WTC11 (cell line): ENCODE measurements at regions not wholly inside any gene's neighbourhood (a gene's known extent, or its start where the extent isn't known, plus 50 kb on each side); places are given as distances from the start of the nearest gene placed in this dataset.
"Not testable (repeated sequence)": the region's sequence is repeated elsewhere in the genome, so short reads cannot be mapped to it uniquely, and the experiment has no call there.

Source experiments
- ATAC-seq: fragments of 200-7000 bp; cut with Tn5 transposase; 2 replicates; pipeline ENCODE4 v1.10.0; 2021; ENCODE audit warnings: mild to moderate bottlenecking, moderate library complexity
- CTCF ChIA-PET: fragments of 300-600 bp; sonication (Branson Sonifier 250); formaldehyde crosslinking; loops from one replicate; lab custom pipeline; 2021; ENCODE audit warnings: antibody characterized with exemption; lab: Charles Lee
- POLR2A ChIA-PET: fragments of 350-600 bp; sonication (Branson Sonifier 250); formaldehyde crosslinking; loops from one replicate; lab custom pipeline; 2021; ENCODE audit warnings: antibody characterized with exemption; lab: Charles Lee
- DNase-seq: peaks from one replicate; pipeline ENCODE4 v3.0.0; 2021; ENCODE audit warnings: low spot score
- H3K27ac Mint-ChIP-seq: 2 replicates; pipeline ENCODE4 v1.8.0; 2021; ENCODE audit warnings: mixed read lengths
- H3K27me3 Mint-ChIP-seq: 2 replicates; pipeline ENCODE4 v1.8.0; 2021; ENCODE audit warnings: low read depth, mild to moderate bottlenecking, moderate library complexity, mixed read lengths
- H3K36me3 Mint-ChIP-seq: 2 replicates; pipeline ENCODE4 v1.8.0; 2021; ENCODE audit warnings: mixed read lengths
- H3K4me1 Mint-ChIP-seq: 2 replicates; pipeline ENCODE4 v1.8.0; 2022; ENCODE audit warnings: mixed read lengths
- H3K4me3 Mint-ChIP-seq: 2 replicates; pipeline ENCODE4 v1.8.0; 2021; ENCODE audit warnings: mild to moderate bottlenecking, moderate library complexity, mixed read lengths
- H3K9me3 Mint-ChIP-seq: 2 replicates; pipeline ENCODE4 v1.8.0; 2021; ENCODE audit warnings: mixed read lengths
- GRHL2 ChIP-seq: fragments of 250-450 bp; sonication (Bioruptor Pico); IDR thresholded peaks from 2 replicates; pipeline ENCODE4 v1.8.0; 2022; ENCODE audit warnings: mild to moderate bottlenecking, moderate library complexity; ENCODE audit not compliant: insufficient replicate concordance, severe bottlenecking
- JUN ChIP-seq: sonication (generic); formaldehyde crosslinking; IDR thresholded peaks from 2 replicates; pipeline ENCODE4 v1.8.0; 2023; ENCODE audit warnings: mild to moderate bottlenecking, missing genetic modification reagents
- NFATC4 ChIP-seq: fragments of 250-450 bp; sonication (Bioruptor Pico); IDR thresholded peaks from 2 replicates; pipeline ENCODE4 v1.9.0; 2021; ENCODE audit warnings: mild to moderate bottlenecking
- SOX15 ChIP-seq: fragments of 250-450 bp; sonication (Bioruptor Pico); IDR thresholded peaks from 2 replicates; pipeline ENCODE4 v1.9.0; 2021; ENCODE audit warnings: mild to moderate bottlenecking
- ZBTB21 ChIP-seq: sonication (generic); formaldehyde crosslinking; IDR thresholded peaks from 2 replicates; pipeline ENCODE4 v1.8.1; 2023; ENCODE audit warnings: mild to moderate bottlenecking, missing genetic modification reagents, borderline replicate concordance
- ZNF121 ChIP-seq: sonication (generic); formaldehyde crosslinking; IDR thresholded peaks from 2 replicates; pipeline ENCODE4 v1.8.0; 2023; ENCODE audit warnings: missing genetic modification reagents
- ZNF232 ChIP-seq: sonication (generic); formaldehyde crosslinking; IDR thresholded peaks from 2 replicates; pipeline ENCODE4 v1.8.0; 2022; ENCODE audit warnings: mild to moderate bottlenecking, missing genetic modification reagents
- ZNF416 ChIP-seq: fragments of 250-450 bp; sonication (Bioruptor Pico); IDR thresholded peaks from 2 replicates; pipeline ENCODE4 v1.9.0; 2021; ENCODE audit warnings: mild to moderate bottlenecking, inconsistent platforms
- TF ChIP-seq, protein P1 (sequence below): sonication (generic); formaldehyde crosslinking; IDR thresholded peaks from 2 replicates; pipeline ENCODE4 v1.8.1; 2022; ENCODE audit warnings: missing genetic modification reagents, borderline replicate concordance
- TF ChIP-seq, protein P2 (sequence below): sonication (generic); formaldehyde crosslinking; conservative IDR thresholded peaks from 2 replicates; pipeline ENCODE4 v1.8.1; 2023; ENCODE audit warnings: mild to moderate bottlenecking, low read depth, missing genetic modification reagents, moderate library complexity
- TF ChIP-seq, protein P3 (sequence below): sonication (generic); formaldehyde crosslinking; IDR thresholded peaks from 2 replicates; pipeline ENCODE4 v1.8.0; 2023; ENCODE audit warnings: missing genetic modification reagents

DNA sequence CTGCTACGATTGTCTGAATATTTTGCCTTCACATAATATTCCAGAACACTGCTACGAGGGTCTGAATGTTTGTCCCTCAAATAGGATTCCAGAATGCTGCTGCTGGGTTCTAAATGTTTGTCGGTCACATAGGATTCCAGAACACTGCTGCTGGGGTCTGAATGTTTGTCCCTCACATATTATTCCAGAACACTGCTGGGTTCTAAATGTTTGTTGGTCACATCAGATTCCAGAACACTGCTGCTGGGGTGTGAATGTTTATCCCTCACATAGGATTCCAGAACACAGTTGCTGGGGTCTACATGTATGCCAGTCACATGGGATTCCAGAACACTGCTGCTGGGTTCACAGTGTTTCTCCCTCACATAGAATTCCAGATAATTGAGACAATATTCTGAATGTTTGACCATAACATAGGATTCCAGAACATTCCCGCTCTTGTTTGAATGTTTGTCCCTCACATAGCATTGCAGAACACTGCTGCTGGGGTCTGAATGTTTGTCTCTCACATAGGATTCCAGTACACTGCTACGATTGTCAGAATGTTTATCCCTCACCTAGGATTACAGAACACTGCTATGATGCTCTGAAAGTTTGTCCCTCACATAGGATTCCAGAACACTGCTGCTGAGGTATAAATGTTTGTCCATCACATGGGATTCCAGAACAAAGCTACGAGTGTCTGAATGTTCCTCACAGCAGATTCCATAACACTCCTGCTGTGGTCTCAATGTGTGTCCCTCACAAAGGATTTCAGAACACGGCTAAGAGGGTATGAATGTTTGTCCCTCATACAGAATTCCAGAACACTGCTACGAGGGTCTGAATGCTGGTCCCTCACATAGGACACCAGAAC is 201.8 kb downstream of the FOXD4L6 start (continued):
- no peak for TF ChIP-seq GRHL2 (CRISPR knock-in tag)

GRCh38 chr9:40925149-40925548 is 203.3 kb downstream of the FOXD4L6 start:
- no peaks in the 10 kb centered on the region; the same call in none of the 2 replicates for H3K27me3 Mint-ChIP-seq
- ATAC-seq (no peak), DNase-seq (no peak)
- CTCF ChIA-PET = no interaction called here
- H3K27ac Mint-ChIP-seq = no peak overlapping the region
- POLR2A ChIA-PET = no interaction called here
- H3K9me3 Mint-ChIP-seq = peaks cover 91% of the 10 kb centered on the region
- no peak overlapping the region for H3K4me3 Mint-ChIP-seq
- H3K36me3 Mint-ChIP-seq = peaks cover 85% of the 10 kb centered on the region
- H3K4me1 Mint-ChIP-seq = no peaks in the 10 kb centered on the region
- TF ChIP-seq, protein P1, sequence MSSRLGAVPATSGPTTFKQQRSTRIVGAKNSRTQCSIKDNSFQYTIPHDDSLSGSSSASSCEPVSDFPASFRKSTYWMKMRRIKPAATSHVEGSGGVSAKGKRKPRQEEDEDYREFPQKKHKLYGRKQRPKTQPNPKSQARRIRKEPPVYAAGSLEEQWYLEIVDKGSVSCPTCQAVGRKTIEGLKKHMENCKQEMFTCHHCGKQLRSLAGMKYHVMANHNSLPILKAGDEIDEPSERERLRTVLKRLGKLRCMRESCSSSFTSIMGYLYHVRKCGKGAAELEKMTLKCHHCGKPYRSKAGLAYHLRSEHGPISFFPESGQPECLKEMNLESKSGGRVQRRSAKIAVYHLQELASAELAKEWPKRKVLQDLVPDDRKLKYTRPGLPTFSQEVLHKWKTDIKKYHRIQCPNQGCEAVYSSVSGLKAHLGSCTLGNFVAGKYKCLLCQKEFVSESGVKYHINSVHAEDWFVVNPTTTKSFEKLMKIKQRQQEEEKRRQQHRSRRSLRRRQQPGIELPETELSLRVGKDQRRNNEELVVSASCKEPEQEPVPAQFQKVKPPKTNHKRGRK (CRISPR knock-in tag) = no peak
- no peak for TF ChIP-seq ZNF416
- no peak for TF ChIP-seq ZNF121
- TF ChIP-seq, protein P2, sequence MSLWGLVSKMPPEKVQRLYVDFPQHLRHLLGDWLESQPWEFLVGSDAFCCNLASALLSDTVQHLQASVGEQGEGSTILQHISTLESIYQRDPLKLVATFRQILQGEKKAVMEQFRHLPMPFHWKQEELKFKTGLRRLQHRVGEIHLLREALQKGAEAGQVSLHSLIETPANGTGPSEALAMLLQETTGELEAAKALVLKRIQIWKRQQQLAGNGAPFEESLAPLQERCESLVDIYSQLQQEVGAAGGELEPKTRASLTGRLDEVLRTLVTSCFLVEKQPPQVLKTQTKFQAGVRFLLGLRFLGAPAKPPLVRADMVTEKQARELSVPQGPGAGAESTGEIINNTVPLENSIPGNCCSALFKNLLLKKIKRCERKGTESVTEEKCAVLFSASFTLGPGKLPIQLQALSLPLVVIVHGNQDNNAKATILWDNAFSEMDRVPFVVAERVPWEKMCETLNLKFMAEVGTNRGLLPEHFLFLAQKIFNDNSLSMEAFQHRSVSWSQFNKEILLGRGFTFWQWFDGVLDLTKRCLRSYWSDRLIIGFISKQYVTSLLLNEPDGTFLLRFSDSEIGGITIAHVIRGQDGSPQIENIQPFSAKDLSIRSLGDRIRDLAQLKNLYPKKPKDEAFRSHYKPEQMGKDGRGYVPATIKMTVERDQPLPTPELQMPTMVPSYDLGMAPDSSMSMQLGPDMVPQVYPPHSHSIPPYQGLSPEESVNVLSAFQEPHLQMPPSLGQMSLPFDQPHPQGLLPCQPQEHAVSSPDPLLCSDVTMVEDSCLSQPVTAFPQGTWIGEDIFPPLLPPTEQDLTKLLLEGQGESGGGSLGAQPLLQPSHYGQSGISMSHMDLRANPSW = no peak
- no peak for TF ChIP-seq JUN (CRISPR knock-in tag)
- no peak for TF ChIP-seq ZNF232
- TF ChIP-seq, protein P3, sequence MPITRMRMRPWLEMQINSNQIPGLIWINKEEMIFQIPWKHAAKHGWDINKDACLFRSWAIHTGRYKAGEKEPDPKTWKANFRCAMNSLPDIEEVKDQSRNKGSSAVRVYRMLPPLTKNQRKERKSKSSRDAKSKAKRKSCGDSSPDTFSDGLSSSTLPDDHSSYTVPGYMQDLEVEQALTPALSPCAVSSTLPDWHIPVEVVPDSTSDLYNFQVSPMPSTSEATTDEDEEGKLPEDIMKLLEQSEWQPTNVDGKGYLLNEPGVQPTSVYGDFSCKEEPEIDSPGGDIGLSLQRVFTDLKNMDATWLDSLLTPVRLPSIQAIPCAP = no peak
- TF ChIP-seq ZBTB21 (CRISPR knock-in tag) = no peak
- TF ChIP-seq SOX15 = no peak
- no peak for TF ChIP-seq NFATC4 (CRISPR knock-in tag)

- Mint-ChIP-seq H3K36me3 (peaks cover 85% of the 10 kb centered on the region), H3K9me3 (peaks cover 89% of the 10 kb centered on the region)
- CTCF ChIA-PET, H3K27ac Mint-ChIP-seq, H3K27me3 Mint-ChIP-seq, DNase-seq, POLR2A ChIA-PET, H3K4me1 Mint-ChIP-seq, ATAC-seq, H3K4me3 Mint-ChIP-seq: not testable (repeated sequence)
Measured at GRCh38 chr9:40916399-40916783, 212.1 kb downstream of the FOXD4L6 start.

DNA sequence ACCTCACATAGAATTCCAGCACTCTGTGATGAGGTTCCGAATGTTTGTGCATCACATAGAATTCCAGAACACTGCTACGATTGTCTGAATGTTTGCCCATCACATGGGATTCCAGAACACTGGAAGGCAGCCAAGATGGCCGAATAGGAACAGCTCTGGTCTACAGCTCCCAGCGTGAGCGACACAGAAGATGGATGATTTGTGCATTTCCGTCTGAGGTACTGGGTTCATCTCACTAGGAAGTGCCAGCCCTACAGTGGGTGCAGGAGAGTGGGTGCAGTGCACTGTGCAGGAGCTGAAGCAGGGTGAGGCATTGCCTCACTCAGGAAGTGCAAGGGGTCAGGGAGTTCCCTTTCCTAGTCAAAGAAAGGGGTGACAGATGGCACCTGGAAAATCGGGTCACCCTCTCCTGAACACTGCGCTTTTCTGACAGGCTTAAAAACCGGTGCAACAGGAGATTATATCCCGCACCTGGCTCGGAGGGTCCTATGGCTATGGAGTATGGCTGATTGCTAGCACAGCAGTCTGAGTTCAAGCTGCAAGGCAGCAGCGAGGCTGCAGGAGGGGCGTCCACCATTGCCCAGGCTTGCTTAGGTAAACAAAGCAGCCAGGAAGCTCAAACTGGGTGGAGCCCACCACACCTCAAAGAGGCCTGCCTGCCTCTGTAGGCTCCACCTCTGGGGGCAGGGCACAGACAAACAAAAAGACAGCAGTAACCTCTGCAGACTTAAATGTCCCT is 212.7 kb downstream of the FOXD4L6 start:
- H3K27ac Mint-ChIP-seq, CTCF ChIA-PET, H3K4me3 Mint-ChIP-seq, POLR2A ChIA-PET, DNase-seq, H3K27me3 Mint-ChIP-seq, H3K4me1 Mint-ChIP-seq, ATAC-seq: not testable (repeated sequence)
- Mint-ChIP-seq H3K9me3 (peaks cover 93% of the 10 kb centered on the region), H3K36me3 (peaks cover 90% of the 10 kb centered on the region)
